ENCODE measurements at regions not wholly inside any gene's neighbourhood (a gene's known extent, or its start where the extent isn't known, plus 50 kb on each side); places are given as distances from the start of the nearest gene placed in this dataset.

GRCh38 chr1:181412746-181413145 is 70.6 kb upstream of the CACNA1E start:
- DNase-seq (ENCODE audit: extremely low spot score, insufficient read length, low read depth) (no peak), FAIRE-seq (no peak)

DNA sequence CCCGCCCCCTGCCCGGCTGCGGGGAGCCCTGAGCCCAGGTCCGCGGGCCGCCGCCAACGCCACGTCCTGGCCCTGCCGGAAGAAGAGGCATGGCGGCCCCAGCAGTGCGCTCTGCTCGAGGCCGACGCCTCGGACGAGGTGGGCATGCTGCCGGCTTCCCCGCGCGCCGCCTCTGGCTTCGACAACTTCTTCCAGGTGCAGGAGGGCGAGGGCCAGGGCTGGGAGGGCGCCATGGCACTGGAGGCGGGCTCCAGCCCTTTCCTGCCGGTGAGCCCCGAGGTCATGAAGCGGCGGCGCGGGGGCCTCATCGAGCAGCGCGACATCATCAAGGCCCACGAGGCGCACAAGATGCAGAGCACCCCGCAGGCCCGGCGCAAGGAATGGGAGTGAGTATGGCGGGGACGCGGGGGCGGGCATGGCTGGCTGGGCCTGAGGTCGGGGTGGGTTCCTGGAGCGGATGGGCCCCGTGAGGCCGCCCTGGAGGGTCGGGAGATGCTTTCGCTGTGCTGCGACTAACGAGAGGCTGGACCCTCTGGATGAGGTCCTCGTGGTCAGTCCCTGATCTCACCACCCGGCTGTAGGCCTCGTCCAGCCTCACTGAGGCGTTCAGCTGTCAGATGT is 70.0 kb upstream of the CACNA1E start:
- no peak for DNase-seq (ENCODE audit: extremely low spot score, insufficient read length, low read depth)
- no peak for FAIRE-seq

DNA sequence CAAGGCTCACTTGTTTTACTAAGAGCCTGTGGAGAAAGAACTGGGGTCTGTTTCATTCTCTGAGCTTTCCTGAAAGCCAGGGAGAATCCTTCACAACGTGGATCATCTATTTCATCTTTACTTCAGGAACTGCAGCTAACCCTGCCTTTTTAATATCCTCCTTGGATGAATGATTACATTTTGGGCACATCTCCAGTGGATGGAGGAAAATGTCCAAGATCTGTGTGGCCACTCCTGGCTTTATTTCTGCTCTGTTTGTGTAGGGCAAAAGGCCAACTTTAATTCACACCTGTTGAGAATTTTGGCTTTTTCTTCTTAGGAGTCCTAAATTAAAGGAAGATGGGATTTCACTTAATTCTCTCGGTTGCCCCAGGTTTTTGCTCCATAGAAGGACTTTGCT is 69.5 kb upstream of the CACNA1E start:
- DNase-seq (ENCODE audit: extremely low spot score, insufficient read length, low read depth) (no peak), FAIRE-seq (no peak)

GRCh38 chr1:181416268-181416860 is 67.0 kb upstream of the CACNA1E start:
- FAIRE-seq (no peak), DNase-seq (ENCODE audit: extremely low spot score, insufficient read length, low read depth) (no peak)

DNA sequence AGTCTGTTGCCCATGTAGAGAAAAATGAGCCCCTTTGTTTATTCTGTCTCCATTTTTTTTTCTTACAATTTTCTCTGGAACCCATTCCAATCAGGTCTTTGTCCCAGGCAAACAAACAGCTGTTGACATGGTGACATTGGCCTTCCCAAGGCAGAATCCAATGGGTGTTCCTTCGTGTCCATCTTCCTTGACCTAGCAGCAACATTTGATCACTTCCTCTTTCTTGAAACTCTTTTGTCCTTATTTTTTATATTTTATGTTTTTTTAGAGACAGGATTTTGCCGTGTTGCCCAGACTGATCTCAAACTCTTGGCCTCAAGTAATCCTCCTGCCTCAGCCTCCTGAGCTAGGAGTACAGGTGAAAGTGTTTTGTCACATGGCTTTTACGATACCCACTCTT is 65.4 kb upstream of the CACNA1E start:
- FAIRE-seq: no peak
- DNase-seq (ENCODE audit: extremely low spot score, insufficient read length, low read depth): no peak

DNA sequence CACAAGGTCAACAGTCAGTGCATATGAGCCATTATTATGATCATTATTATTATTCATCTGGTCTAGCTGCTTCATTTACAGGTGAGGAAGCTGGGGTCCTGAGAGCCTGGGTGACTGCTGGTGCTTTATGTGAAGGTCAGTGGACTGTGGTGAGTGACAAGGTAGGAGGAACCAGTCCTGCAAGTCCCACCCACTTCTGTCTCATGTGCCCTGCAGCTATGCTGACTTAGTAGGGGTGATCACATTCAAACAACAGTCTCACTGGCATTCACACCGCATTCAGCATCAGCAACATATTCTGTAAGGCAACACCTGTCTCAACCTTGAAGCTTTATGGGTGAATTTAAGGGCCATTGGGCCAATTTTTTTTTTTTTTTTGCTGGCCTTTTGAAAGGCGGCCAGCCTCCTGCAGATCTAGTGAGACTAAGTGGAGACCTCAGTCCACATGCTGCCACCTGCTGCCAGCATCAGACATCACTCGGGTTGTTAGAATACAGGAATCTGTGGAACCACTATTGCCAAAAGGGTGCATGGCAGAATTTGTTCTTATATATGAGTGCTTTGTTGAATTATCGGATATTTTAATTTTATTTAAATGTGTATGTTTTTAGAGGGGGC is 59.9 kb upstream of the CACNA1E start:
- no peak for DNase-seq (ENCODE audit: extremely low spot score, insufficient read length, low read depth)
- FAIRE-seq: peak; percentile 69

GRCh38 chr1:181424786-181425403 is 58.4 kb upstream of the CACNA1E start:
- DNase-seq (ENCODE audit: extremely low spot score, insufficient read length, low read depth): peak; percentile 47
- peak; percentile 90 for FAIRE-seq

- DNase-seq (ENCODE audit: extremely low spot score, insufficient read length, low read depth) (no peak), FAIRE-seq (no peak)
Measured at GRCh38 chr1:181425566-181425965, 57.8 kb upstream of the CACNA1E start.

DNA sequence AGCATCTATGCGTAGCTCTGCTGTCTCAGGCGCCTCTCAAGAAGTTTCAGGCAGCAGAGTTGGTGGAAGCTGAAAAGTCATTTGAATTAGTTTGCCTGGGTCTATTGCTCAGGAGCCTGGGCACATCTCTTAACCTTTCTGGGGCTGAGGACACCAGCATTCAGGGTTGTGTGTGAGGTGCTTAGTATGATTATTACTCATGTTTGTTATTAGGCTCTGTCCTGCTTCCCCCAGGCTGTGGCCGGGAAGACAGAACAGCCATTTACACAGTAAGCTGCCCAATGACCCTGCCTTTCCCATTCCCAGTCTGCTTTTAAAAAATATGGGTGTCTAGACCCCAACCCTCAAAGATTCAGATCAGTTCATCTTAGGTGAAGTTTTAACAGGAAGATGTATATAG is 53.9 kb upstream of the CACNA1E start:
- DNase-seq (ENCODE audit: extremely low spot score, insufficient read length, low read depth): no peak

GRCh38 chr1:181430015-181430885 is 53.1 kb upstream of the CACNA1E start:
- FAIRE-seq: peak; percentile 83
- DNase-seq (ENCODE audit: extremely low spot score, insufficient read length, low read depth): no peak

More for the DNA sequence above, 53.9 kb upstream of the CACNA1E start:
- FAIRE-seq: no peak

Data from GM18507 (cell line).